ENCODE measurements at regions not wholly inside any gene's neighbourhood (a gene's known extent, or its start where the extent isn't known, plus 50 kb on each side); places are given as distances from the start of the nearest gene placed in this dataset.
A peak's percentile ranks its signal among the peaks of the same experiment; 100 is the strongest.

DNA sequence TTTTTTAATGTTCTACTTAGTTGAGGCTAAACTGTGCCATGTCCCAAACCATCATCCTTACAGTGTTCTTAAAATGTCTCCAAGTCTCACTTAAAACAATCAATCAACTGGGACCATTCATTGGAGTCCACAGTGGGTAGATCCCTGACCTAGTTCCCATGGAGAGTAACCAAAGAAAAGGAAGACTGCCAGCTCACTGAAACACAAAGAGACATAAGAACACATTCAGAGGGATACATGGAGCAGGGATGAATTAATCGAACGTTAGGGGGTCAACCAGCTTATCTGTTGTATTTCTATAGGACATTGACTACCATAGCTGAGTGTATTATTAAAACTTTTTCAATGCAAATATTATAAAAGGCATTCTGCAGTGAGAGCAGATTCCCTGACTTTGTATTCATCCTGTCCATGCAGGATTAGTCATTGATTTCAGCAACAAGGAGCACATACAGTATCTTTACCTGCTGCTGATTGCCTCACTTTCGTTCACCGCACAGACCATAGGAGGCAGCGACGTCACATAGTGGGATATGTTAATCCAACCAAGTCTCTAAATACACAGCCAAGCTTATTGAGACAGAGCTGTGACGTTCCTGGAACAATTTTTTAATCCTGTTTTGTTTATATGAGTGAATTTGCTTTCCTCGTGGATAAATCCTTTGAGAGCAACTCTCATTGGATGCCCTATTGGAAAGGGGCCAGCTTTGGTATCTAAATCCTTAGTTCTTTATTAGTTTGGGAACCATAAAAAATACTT, 364.9 kb upstream of the RBMS3 start:
- Mint-ChIP-seq H3K9me3 (peaks cover 0 to 7% (median 3%) of the 10 kb centered on the region in 6 donors), H3K27me3 (ENCODE audit: low read depth in 3 of 3) (peaks cover 0 to 4% (median 0%) of the 10 kb centered on the region in 3 donors), H3K27ac (no peak overlapping the region), H3K36me3 (no peaks in the 10 kb centered on the region), H3K4me1 (peaks cover 0 to 6% of the 10 kb centered on the region in 2 donors), H3K4me3 (no peak overlapping the region)
- DNase-seq = no peak

DNA sequence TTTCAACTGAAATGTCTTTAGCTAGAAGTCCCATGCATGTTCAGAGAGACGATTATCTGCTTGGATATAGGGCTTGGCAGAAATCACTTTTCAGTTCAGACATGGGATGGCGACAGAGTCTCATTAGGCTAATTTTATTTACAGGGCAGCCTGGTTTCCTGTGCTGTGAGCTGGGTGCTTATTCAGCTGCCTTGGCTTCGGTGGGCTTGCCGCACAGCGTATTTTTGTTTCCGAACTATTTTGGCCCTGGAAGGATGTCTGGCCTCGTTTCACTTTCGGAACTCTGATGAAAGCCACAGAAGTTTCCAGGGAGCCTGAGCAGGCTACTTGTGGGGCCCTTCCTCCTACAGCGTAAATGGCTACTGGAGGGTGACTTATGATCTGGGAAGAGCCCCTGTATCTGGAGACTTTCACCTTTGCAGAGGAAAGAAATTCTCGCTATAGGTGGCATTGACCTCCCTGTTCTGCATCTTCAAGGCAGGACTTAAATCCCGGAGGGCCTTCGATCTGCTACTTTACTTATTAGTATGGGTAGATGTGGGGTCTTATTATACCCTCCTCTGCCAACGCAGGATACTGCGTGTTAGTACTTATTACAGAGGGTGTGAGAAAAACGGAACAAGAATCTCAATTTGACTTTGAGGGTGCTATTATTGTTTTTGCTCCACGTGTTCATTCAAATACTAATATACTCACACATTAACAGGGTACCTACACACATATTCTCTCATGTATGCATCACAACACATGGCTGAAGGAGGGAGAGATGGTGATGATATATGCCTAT, 364.0 kb upstream of the RBMS3 start:
- DNase-seq = peak in 2 of 3 donors; percentile 1 to 2
- H3K36me3 Mint-ChIP-seq = no peaks in the 10 kb centered on the region
- H3K4me1 Mint-ChIP-seq = peaks cover 0 to 6% of the 10 kb centered on the region in 2 donors
- H3K4me3 Mint-ChIP-seq = peak overlapping the region in 1 of 5 donors; percentile 7
- H3K27me3 Mint-ChIP-seq (ENCODE audit: low read depth in 3 of 3) = peaks cover 0 to 4% (median 0%) of the 10 kb centered on the region in 3 donors
- H3K27ac Mint-ChIP-seq = no peak overlapping the region
- peaks cover 0 to 7% (median 4%) of the 10 kb centered on the region in 6 donors for H3K9me3 Mint-ChIP-seq

DNA sequence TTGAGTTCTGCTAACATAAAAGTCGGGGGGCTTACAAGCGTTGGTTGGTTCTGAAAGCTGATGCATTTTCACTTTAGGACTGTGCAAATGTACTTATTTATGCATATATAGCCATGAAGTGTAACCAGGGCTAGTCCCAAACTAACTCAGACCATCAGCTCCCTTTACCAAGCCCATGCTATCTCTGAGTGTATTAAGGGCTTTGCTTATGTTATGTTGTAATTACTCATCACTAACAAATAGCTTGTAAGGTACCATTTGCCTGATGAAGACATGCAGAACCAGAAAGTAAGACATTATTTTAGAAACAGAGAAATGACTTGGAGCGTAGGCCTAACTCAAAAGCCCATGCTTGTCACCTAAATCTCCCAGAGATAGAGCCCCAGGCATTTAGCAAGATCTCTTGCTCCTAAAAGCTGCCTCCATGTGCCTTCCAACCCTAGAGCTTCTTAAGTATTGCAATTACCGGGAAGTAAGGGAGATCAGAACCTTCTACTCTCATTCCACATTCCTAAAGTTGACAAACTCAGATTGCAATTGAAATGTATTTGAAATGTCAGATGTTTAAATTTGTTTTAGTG, 362.9 kb upstream of the RBMS3 start:
- Mint-ChIP-seq H3K27me3 (ENCODE audit: low read depth in 3 of 3) (peaks cover 0 to 4% (median 0%) of the 10 kb centered on the region in 3 donors), H3K4me1 (peaks cover 0 to 6% of the 10 kb centered on the region in 2 donors)

DNA sequence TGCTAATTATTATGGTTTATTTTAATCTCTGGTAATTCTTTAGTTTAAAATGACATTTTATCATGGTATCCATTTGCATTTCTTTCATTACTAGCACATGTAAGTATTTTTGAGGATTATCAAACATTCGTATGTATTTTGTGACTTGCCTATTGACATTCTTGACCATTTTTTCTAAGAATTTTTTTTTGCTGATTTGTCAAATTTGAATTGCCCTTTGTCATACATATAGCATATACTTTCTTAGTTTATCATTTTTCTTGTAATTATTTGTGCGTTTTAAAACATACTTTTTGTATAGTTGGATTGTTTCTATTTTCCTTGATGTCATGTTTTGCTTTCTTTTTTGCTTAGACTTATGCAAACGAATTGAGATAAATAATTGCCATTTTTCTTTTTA, 358.5 kb upstream of the RBMS3 start:
- DNase-seq = no peak
- Mint-ChIP-seq H3K27ac (no peak overlapping the region), H3K27me3 (ENCODE audit: low read depth in 3 of 3) (no peaks in the 10 kb centered on the region), H3K4me1 (no peaks in the 10 kb centered on the region), H3K4me3 (no peak overlapping the region), H3K9me3 (peaks cover 0 to 7% (median 3%) of the 10 kb centered on the region in 6 donors), H3K36me3 (no peaks in the 10 kb centered on the region)

More for the DNA sequence above, 362.9 kb upstream of the RBMS3 start:
- Mint-ChIP-seq H3K4me3 (no peak overlapping the region), H3K27ac (no peak overlapping the region), H3K9me3 (peaks cover 0 to 7% (median 3%) of the 10 kb centered on the region in 6 donors), H3K36me3 (no peaks in the 10 kb centered on the region)
- no peak for DNase-seq

DNA sequence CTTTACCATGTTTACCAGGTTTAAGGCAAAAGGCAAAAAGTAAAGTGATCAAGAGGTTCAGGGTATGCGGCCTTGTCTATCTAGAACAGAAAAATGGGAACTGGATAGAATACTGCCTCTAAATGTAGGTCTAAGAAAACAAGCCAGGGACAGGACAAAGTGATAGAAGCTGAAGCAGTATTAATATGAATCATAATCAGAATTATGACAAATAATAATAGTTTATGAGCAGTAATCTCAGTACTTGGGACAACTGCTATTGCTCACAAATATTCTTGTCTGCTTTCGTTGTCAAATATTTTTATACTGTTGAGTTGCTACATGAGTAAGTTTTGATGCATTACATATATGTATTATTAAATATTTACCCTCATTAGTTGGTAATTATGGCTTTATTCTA, 356.9 kb upstream of the RBMS3 start:
- H3K4me1 Mint-ChIP-seq = no peaks in the 10 kb centered on the region
- no peak overlapping the region for H3K4me3 Mint-ChIP-seq
- DNase-seq = no peak
- peaks cover 0 to 7% (median 3%) of the 10 kb centered on the region in 6 donors for H3K9me3 Mint-ChIP-seq
- H3K27me3 Mint-ChIP-seq (ENCODE audit: low read depth in 3 of 3) = no peaks in the 10 kb centered on the region
- H3K36me3 Mint-ChIP-seq = no peaks in the 10 kb centered on the region
- no peak overlapping the region for H3K27ac Mint-ChIP-seq

DNA sequence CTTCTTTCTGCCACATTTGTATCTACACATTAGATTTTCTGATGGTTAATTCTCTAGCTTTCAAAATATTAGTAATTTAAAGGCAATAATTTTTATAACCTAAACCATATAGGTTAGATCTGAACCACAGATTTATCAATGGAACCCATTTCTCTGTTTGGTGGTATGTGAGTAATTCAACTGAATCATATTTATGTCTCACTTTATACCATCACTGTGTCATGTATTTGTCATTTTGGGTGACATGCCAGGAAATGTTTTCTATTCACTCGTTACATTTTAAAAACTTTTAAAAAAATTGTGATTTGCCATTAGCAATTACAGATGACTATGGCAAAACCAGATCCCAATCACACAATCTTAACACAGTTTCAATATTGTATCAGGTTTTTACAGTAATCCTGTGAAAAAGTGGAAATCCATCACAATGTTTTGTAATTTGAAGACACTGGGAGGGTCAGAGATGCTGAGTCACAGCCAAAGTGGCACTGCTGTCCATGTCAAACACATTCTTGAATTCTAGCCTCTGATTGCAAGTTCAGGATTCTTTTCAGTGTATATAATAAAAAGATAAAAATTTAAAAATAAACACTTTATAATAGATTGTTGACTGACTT, 356.0 kb upstream of the RBMS3 start:
- DNase-seq = no peak
- Mint-ChIP-seq H3K27me3 (ENCODE audit: low read depth in 3 of 3) (no peaks in the 10 kb centered on the region), H3K4me3 (no peak overlapping the region), H3K4me1 (no peaks in the 10 kb centered on the region), H3K27ac (no peak overlapping the region), H3K36me3 (no peaks in the 10 kb centered on the region), H3K9me3 (peaks cover 0 to 5% (median 3%) of the 10 kb centered on the region in 6 donors)

DNA sequence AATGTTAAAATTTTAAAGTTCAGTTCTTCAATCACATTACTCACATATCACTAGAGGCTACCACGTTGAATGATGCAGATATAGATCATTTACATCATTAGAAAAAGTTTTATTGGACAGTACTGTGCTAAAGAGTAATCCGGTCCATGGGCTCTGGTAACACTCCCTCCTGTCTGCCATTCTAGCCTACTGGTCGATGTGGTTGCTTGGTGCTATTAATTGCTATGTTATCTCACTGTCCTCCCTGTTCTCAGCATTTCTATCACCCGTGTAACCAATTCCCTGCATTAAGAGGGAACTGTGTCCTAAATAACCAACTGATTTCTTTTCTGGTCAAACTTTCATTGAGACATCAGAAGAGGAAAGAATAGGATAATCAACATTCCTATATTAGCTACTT, 347.5 kb upstream of the RBMS3 start:
- Mint-ChIP-seq H3K27me3 (ENCODE audit: low read depth in 3 of 3) (peaks cover 0 to 2% (median 0%) of the 10 kb centered on the region in 3 donors), H3K4me3 (no peak overlapping the region), H3K27ac (no peak overlapping the region), H3K9me3 (peaks cover 0 to 15% (median 1%) of the 10 kb centered on the region in 6 donors), H3K4me1 (no peaks in the 10 kb centered on the region), H3K36me3 (no peaks in the 10 kb centered on the region)
- DNase-seq = no peak

DNA sequence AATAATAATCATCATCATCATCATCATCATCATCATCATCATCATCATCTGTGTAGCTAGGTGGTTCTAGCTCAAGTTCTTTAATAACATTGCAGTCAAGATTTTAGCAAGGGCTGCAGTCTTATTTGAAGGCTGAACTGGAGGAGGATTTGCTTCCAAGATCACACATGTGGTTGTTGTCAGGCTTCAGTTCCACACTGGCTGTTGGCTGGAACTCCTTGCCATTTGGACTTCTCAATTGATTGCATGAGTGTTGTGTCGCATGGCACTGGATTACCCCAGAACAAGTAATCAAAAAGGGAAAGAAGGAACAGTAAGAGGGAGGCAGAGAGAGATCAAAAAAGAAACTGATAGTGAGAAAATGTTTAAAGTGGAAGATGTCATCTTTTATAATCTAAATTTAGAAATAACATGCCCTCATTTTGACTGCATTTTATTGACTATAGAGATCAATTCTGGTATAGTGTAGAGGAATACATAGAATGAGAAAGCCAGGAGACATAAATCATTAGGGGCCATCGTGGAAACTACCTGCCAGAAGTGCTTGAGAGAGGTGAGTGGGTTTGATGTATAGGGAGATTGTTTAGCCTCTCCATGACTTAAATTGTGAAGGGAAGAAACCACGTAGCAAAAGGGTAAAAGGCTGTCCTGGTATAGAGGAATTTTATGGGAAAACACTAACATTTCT, 346.6 kb upstream of the RBMS3 start:
- Mint-ChIP-seq H3K9me3 (peaks cover 0 to 15% (median 1%) of the 10 kb centered on the region in 6 donors), H3K27ac (no peak overlapping the region), H3K36me3 (no peaks in the 10 kb centered on the region), H3K27me3 (ENCODE audit: low read depth in 3 of 3) (peaks cover 0 to 2% (median 0%) of the 10 kb centered on the region in 3 donors), H3K4me1 (no peaks in the 10 kb centered on the region), H3K4me3 (no peak overlapping the region)
- DNase-seq = no peak

DNA sequence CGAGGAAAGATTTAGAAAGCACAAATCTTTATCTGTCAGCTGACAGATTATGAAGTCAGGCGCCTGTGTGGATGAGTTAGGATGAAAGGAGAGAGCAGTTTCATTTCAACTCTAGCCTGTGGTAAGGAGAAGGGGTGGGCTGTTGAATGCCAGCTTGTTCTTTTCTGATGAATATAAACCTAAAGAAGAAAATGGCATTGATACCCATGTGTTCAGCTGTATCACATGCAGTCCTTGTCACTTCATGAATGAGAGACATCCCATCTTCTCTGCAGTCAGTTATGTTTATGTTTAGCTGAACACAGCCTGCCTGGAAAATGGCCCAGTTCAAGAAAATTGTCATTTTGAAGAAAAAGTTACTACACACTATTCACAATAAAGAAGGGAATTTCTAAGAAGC, 345.7 kb upstream of the RBMS3 start:
- DNase-seq = no peak

DNA sequence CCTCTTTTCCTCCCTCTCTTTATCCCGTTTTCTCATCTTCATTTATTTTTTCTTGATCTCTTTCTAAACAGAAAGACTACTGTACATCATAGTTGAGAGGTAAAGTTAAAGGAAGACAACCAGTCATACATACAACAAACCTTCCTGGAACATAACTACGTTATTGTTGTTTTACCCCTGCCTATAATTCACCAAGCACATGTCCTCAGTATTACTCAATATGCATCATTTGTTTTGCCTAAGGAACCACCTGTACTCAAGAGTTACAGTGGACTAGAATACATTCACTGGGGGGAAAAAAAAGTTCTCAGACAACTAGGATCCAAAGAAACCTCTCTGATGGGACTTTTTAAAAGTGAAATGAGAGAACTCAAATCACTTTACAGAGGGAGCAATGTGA, 344.7 kb upstream of the RBMS3 start:
- no peak for DNase-seq
- no peaks in the 10 kb centered on the region for H3K4me1 Mint-ChIP-seq
- H3K9me3 Mint-ChIP-seq = peaks cover 0 to 9% (median 2%) of the 10 kb centered on the region in 6 donors
- H3K4me3 Mint-ChIP-seq = no peak overlapping the region
- no peaks in the 10 kb centered on the region for H3K36me3 Mint-ChIP-seq
- H3K27me3 Mint-ChIP-seq (ENCODE audit: low read depth in 3 of 3) = peaks cover 0 to 2% (median 0%) of the 10 kb centered on the region in 3 donors
- no peak overlapping the region for H3K27ac Mint-ChIP-seq

More for the DNA sequence above, 345.7 kb upstream of the RBMS3 start:
- no peaks in the 10 kb centered on the region for H3K4me1 Mint-ChIP-seq
- peaks cover 0 to 10% (median 1%) of the 10 kb centered on the region in 6 donors for H3K9me3 Mint-ChIP-seq
- no peak overlapping the region for H3K4me3 Mint-ChIP-seq
- no peaks in the 10 kb centered on the region for H3K36me3 Mint-ChIP-seq
- no peak overlapping the region for H3K27ac Mint-ChIP-seq
- H3K27me3 Mint-ChIP-seq (ENCODE audit: low read depth in 3 of 3) = peaks cover 0 to 2% (median 0%) of the 10 kb centered on the region in 3 donors

DNA sequence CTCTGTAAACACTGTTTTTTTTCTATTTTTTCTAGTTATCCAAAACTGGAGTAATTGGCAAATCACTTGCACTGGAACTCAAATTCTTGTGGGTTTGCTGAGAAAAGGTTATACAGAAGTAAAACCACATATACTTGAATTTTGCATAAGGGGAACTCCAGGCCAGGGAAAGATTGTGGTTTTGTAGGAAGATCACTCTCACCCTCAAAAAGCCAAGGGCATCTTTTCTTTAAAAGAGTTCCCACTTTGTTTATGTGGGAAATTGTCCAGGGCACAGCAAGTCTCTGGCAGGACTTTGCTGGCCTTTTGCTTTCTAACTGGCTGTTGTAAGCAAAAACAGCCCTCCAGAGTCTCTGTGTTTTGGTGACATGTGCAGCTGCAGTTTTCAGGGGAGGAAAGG, 340.3 kb upstream of the RBMS3 start:
- Mint-ChIP-seq H3K4me1 (no peaks in the 10 kb centered on the region), H3K27me3 (ENCODE audit: low read depth in 3 of 3) (no peaks in the 10 kb centered on the region), H3K9me3 (peaks cover 0 to 8% (median 4%) of the 10 kb centered on the region in 6 donors), H3K4me3 (no peak overlapping the region), H3K36me3 (no peaks in the 10 kb centered on the region), H3K27ac (no peak overlapping the region)
- DNase-seq = no peak

DNA sequence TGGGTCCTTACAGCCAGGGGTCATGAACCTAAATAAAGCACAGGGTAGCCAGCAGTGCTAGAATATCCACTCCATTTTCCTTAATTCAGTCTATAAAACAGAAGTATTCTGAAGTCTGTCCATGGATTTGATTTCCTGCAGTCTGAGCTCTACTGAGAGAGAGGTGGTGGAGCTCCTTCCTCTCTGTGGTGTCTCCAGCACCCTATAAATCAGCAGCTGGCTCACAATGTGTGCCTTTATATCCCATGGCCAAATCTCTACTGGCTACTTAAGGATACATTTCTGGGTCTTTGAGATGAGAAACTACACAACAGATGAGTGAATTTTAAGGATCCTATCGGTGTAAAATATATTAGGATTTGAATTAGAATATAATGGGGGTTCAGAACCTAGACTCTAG, 339.9 kb upstream of the RBMS3 start:
- DNase-seq = no peak
- Mint-ChIP-seq H3K27ac (no peak overlapping the region), H3K27me3 (ENCODE audit: low read depth in 3 of 3) (no peaks in the 10 kb centered on the region), H3K4me1 (no peaks in the 10 kb centered on the region), H3K36me3 (no peaks in the 10 kb centered on the region), H3K4me3 (no peak overlapping the region), H3K9me3 (peaks cover 0 to 10% (median 4%) of the 10 kb centered on the region in 6 donors)

DNA sequence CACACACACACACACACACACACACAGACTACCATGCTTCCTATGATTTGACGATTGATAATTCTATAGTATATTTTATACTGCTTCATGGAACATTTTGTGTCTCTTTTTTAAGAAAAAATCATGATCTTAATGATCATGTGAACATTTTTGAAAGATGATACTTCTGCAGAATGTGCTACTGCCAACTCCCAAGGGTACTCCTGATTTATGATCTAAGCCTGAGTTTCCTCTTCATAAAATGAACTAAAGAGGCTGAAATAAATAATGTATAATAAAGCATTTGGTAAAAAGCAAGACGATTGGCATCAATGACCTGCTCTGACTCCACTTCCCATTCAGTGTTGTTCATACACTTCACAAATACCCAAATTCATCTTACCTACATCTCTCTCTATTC, 333.8 kb upstream of the RBMS3 start:
- Mint-ChIP-seq H3K4me3 (no peak overlapping the region), H3K36me3 (no peaks in the 10 kb centered on the region), H3K27ac (no peak overlapping the region), H3K4me1 (no peaks in the 10 kb centered on the region), H3K9me3 (peaks cover 3 to 16% (median 6%) of the 10 kb centered on the region in 6 donors), H3K27me3 (ENCODE audit: low read depth in 3 of 3) (no peaks in the 10 kb centered on the region)
- no peak for DNase-seq
